K562 (cell line): ENCODE measurements at regions not wholly inside any gene's neighbourhood (a gene's known extent, or its start where the extent isn't known, plus 50 kb on each side); places are given as distances from the start of the nearest gene placed in this dataset.

ENCODE experiments used
- ATAC-seq: fragments of 200-7000 bp; cut with Tn5 transposase; 3 replicates; pipeline ENCODE4 v1.9.1; 2020; ENCODE audit warnings: moderate library complexity
- BruUV-seq: library from RNA; stranded (reverse); fragments of 400-500 nt; replicated peaks from 2 replicates; lab custom pipeline; 2021; lab: Mats Ljungman, UMichigan
- CTCF ChIA-PET: fragments of 300-600 bp; formaldehyde crosslinking; extraction: SDS; loops from one replicate; lab custom pipeline; 2021; ENCODE audit warnings: low intra/inter-chr PET ratio; lab: Yijun Ruan, JAX
- POLR2A ChIA-PET: fragments of 300-600, 350-650 bp; sonication (Branson Sonifier 250); formaldehyde crosslinking; extraction: SDS; loops from one replicate; lab custom pipeline; 2021; ENCODE audit warnings: antibody characterized with exemption, inconsistent platforms; lab: Yijun Ruan, JAX
- DNase-seq, 4 experiments: peaks; one replicate each; pipeline versions ENCODE4 v3.0.0 to v3.0.0-alpha.2; 2011 to 2018; ENCODE audit warnings: low spot score in 3 of 4, mixed read lengths in 3 of 4; ENCODE audit errors: extremely low read depth in 1 of 4
- FAIRE-seq: peaks from 2 replicates; lab custom pipeline; 2011; peaks lifted over from hg19 to GRCh38; lab: Jason Lieb, UNC
- H2AFZ ChIP-seq: 2 replicates; pipeline ENCODE4 v1.6.0; 2011; ENCODE audit warnings: low read depth, low read length, control low read depth, inconsistent platforms
- H3K27ac ChIP-seq: fragments of 200-600 bp; 3 replicates; pipeline ENCODE4 v1.8.0; 2011; ENCODE audit warnings: low read depth, mild to moderate bottlenecking, control low read depth, inconsistent platforms, low read length, moderate library complexity, mixed read lengths; ENCODE audit errors: extremely low read depth
- H3K27me3 ChIP-seq, 2 experiments: fragments of 300-600 bp in 1 of 2; 2 replicates in 1 of 2; 3 replicates in 1 of 2; pipeline versions ENCODE4 v1.6.0 to v1.8.0; 2011; ENCODE audit warnings: inconsistent platforms in 2 of 2, low read length in 2 of 2, mild to moderate bottlenecking in 1 of 2, mixed read lengths in 1 of 2, moderate library complexity in 1 of 2; ENCODE audit not compliant: control insufficient read depth in 2 of 2, insufficient read depth in 2 of 2
- H3K36me3 ChIP-seq: fragments of 300-600 bp; 3 replicates; pipeline ENCODE4 v1.8.0; 2011; ENCODE audit warnings: mild to moderate bottlenecking, low read length, inconsistent platforms; ENCODE audit not compliant: control insufficient read depth, insufficient read depth
- H3K4me1 ChIP-seq, 2 experiments: fragments of 200-600 bp in 1 of 2; replicated peaks in 1 of 2; 2 replicates in 1 of 2; 3 replicates in 1 of 2; pipeline versions ENCODE4 v1.5.1 to v1.8.0; 2011; ENCODE audit warnings: inconsistent platforms in 2 of 2, low read length in 2 of 2, mild to moderate bottlenecking in 1 of 2, mixed read lengths in 1 of 2, moderate library complexity in 1 of 2; ENCODE audit not compliant: control insufficient read depth in 2 of 2, insufficient read depth in 2 of 2
- H3K4me2 ChIP-seq: 2 replicates; pipeline ENCODE4 v1.6.1; 2011; ENCODE audit warnings: low read length, control low read depth, inconsistent platforms, mixed read lengths; ENCODE audit not compliant: insufficient read depth
- H3K4me3 ChIP-seq: fragments of 200-600 bp; sonication (generic), shearing (Covaris generic); 2 replicates; pipeline ENCODE4 v1.5.1; 2016; ENCODE audit warnings: control low read depth, inconsistent platforms
- H3K79me2 ChIP-seq: fragments of 200-600 bp; 3 replicates; pipeline ENCODE4 v1.8.0; 2011; ENCODE audit warnings: low read length, inconsistent platforms; ENCODE audit not compliant: control insufficient read depth, insufficient read depth
- H3K9ac ChIP-seq, 2 experiments: 2 replicates each; pipeline versions ENCODE4 v1.6.0 to v1.6.1; 2011; ENCODE audit warnings: low read depth in 2 of 2, low read length in 2 of 2, control low read depth in 1 of 2, inconsistent platforms in 1 of 2, mild to moderate bottlenecking in 1 of 2, mixed read lengths in 1 of 2; ENCODE audit not compliant: insufficient read depth in 1 of 2
- H3K9me1 ChIP-seq: one replicate; pipeline ENCODE4 v1.6.0; 2011; ENCODE audit warnings: inconsistent platforms, mild to moderate bottlenecking, low read length, moderate library complexity; ENCODE audit not compliant: control insufficient read depth, insufficient read depth
- H3K9me3 ChIP-seq: replicated peaks from 2 replicates; pipeline ENCODE4 v1.5.1; 2011; ENCODE audit warnings: low read depth, low read length, inconsistent platforms; ENCODE audit not compliant: control insufficient read depth, insufficient read depth
- H4K20me1 ChIP-seq: replicated peaks from 2 replicates; pipeline ENCODE4 v1.6.1; 2011; ENCODE audit warnings: low read length, inconsistent platforms, mixed read lengths; ENCODE audit not compliant: control insufficient read depth, insufficient read depth
- DACH1 ChIP-seq: fragments of 450-650 bp; IDR thresholded peaks from 2 replicates; pipeline ENCODE4 v1.6.1; 2018; ENCODE audit not compliant: partially characterized antibody
- HDAC8 ChIP-seq: fragments of 450-650 bp; IDR thresholded peaks from 2 replicates; pipeline ENCODE4 v1.6.1; 2016; ENCODE audit warnings: mild to moderate bottlenecking, missing genetic modification characterization, moderate library complexity, missing compliant biosample characterization
- ILK ChIP-seq: fragments of 450-650 bp; IDR thresholded peaks from 2 replicates; pipeline ENCODE4 v1.6.1; 2016; ENCODE audit warnings: missing genetic modification characterization, low read depth, mild to moderate bottlenecking, missing compliant biosample characterization, moderate library complexity, borderline replicate concordance
- MAZ ChIP-seq, 2 experiments: fragments of 450-650 bp in 1 of 2; sonication (generic) in 1 of 2; formaldehyde crosslinking; IDR thresholded peaks in 1 of 2; conservative IDR thresholded peaks in 1 of 2; 2 replicates each; pipeline versions ENCODE4 v1.4.0 to v1.5.0; 2020; ENCODE audit warnings: mild to moderate bottlenecking in 1 of 2, missing genetic modification reagents in 1 of 2
- MYBL2 ChIP-seq, 2 experiments: fragments of 450-650 bp in 1 of 2; sonication (generic) in 1 of 2; formaldehyde crosslinking in 1 of 2; IDR thresholded peaks; 2 replicates each; pipeline versions ENCODE4 v1.6.1 to v1.8.1; 2017 to 2022; ENCODE audit warnings: borderline replicate concordance in 1 of 2, inconsistent platforms in 1 of 2, low read depth in 1 of 2, mild to moderate bottlenecking in 1 of 2, missing genetic modification reagents in 1 of 2, moderate library complexity in 1 of 2
- POLR3A ChIP-seq: IDR thresholded peaks from 2 replicates; pipeline ENCODE4 v1.6.1; 2011; ENCODE audit warnings: borderline replicate concordance, mild to moderate bottlenecking, moderate library complexity; ENCODE audit not compliant: insufficient read length, insufficient read depth; ENCODE audit errors: extremely low read depth
- SOX6 ChIP-seq: fragments of 450-650 bp; IDR thresholded peaks from 2 replicates; pipeline ENCODE4 v1.6.1; 2014; ENCODE audit warnings: mild to moderate bottlenecking
- SRF ChIP-seq, 2 experiments: fragments of 250-450, 450-650 bp in 1 of 2; sonication (Bioruptor Pico) in 1 of 2; sonication (generic) in 1 of 2; formaldehyde crosslinking; IDR thresholded peaks; 2 replicates each; pipeline versions ENCODE4 v1.5.0 to v1.5.1; 2020 to 2022; ENCODE audit warnings: mild to moderate bottlenecking in 1 of 2, missing genetic modification reagents in 1 of 2
- ZNF316 ChIP-seq: fragments of 450-650 bp; IDR thresholded peaks from 2 replicates; pipeline ENCODE4 v1.6.1; 2016
- ZZZ3 ChIP-seq: fragments of 450-650 bp; IDR thresholded peaks from 2 replicates; pipeline ENCODE4 v1.6.1; 2016; ENCODE audit warnings: antibody characterized with exemption, mild to moderate bottlenecking, moderate library complexity
- WGBS: fragments of 100-300 bp; shearing (Covaris generic); methylation state at CpG from one replicate; pipeline ENCODE4 v1.1.6; 2016; ENCODE audit warnings: low coverage, mixed read lengths; ENCODE audit not compliant: insufficient coverage; ENCODE audit errors: missing lambda C conversion rate; 5-methylcytosine and 5-hydroxymethylcytosine counted together
- in situ Hi-C: fragments of 300-500 bp; cut with MboI; formaldehyde crosslinking; loops from 4 replicates; pipeline ENCODE4 v1.15.0; 2018; ENCODE audit warnings: inconsistent platforms, mixed read lengths
- intact Hi-C: fragments of 100-400 bp; cut with micrococcal nuclease; formaldehyde crosslinking; loops from 2 replicates; pipeline ENCODE4 v1.14.2; 2022
- TF ChIP-seq, protein P1 (sequence below): fragments of 150-350 bp; IDR thresholded peaks from 2 replicates; pipeline ENCODE4 v1.6.1; 2014; ENCODE audit warnings: low read depth, mild to moderate bottlenecking, low read length, borderline replicate concordance
- TF ChIP-seq, protein P2 (sequence below): fragments of 450-650 bp; formaldehyde crosslinking; IDR thresholded peaks from 2 replicates; pipeline ENCODE4 v1.4.0; 2020; ENCODE audit warnings: mild to moderate bottlenecking, moderate library complexity
- TF ChIP-seq, protein P3 (sequence below): fragments of 250-450 bp; sonication (Bioruptor Pico); IDR thresholded peaks from 2 replicates; pipeline ENCODE4 v1.8.0; 2021; ENCODE audit warnings: moderate library complexity, mild to moderate bottlenecking, inconsistent platforms
- TF ChIP-seq, protein P4 (sequence below), 2 experiments: fragments of 150-350 bp in 1 of 2; IDR thresholded peaks; 2 replicates each; pipeline ENCODE4 v1.6.1; 2012 to 2016; ENCODE audit warnings: low read depth in 2 of 2, low read length in 2 of 2, mild to moderate bottlenecking in 1 of 2, moderate library complexity in 1 of 2

DNA sequence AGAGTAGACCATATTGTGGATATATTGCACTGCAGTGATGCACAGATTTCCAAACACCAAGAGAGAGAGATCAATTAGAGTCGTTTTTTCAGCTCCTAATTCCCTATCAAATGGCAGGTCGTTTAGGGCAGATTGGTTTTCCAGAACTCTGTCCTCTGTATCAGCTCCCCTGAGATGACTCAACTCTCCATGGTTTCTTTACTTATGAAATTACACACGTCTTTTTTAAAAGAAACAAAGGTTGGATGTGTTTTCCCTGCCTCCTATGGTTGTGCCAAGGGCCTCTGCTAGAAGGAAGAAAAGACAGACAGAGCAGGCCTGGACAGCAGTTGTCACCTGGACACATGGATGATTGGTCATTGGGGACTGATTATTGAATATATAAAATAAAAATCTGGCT, 478.1 kb upstream of the NBEA start:
- Histone ChIP-seq H3K9me3 (no peaks in the 10 kb centered on the region), H4K20me1 (no peaks in the 10 kb centered on the region), H3K4me2 (no peak overlapping the region), H3K4me1 (no peaks in the 10 kb centered on the region), H3K4me3 (no peak overlapping the region), H3K79me2 (no peaks in the 10 kb centered on the region), H3K27ac (no peak overlapping the region), H3K36me3 (no peaks in the 10 kb centered on the region), H3K9ac (no peak overlapping the region), H2AFZ (no peak overlapping the region), H3K27me3 (no peaks in the 10 kb centered on the region), H3K9me1 (no peaks in the 10 kb centered on the region)
- in situ Hi-C loops, result no loop called here
- 0% methylated on average over 3 of the region's 3 CpGs for WGBS
- BruUV-seq, result no TSS peak
- ChIA-PET CTCF (no interaction called here), POLR2A (no interaction called here)
- DNase-seq (no peak), ATAC-seq (no peak), FAIRE-seq (no peak)
- intact Hi-C loops, result no loop called here
- TF ChIP-seq, protein P1, sequence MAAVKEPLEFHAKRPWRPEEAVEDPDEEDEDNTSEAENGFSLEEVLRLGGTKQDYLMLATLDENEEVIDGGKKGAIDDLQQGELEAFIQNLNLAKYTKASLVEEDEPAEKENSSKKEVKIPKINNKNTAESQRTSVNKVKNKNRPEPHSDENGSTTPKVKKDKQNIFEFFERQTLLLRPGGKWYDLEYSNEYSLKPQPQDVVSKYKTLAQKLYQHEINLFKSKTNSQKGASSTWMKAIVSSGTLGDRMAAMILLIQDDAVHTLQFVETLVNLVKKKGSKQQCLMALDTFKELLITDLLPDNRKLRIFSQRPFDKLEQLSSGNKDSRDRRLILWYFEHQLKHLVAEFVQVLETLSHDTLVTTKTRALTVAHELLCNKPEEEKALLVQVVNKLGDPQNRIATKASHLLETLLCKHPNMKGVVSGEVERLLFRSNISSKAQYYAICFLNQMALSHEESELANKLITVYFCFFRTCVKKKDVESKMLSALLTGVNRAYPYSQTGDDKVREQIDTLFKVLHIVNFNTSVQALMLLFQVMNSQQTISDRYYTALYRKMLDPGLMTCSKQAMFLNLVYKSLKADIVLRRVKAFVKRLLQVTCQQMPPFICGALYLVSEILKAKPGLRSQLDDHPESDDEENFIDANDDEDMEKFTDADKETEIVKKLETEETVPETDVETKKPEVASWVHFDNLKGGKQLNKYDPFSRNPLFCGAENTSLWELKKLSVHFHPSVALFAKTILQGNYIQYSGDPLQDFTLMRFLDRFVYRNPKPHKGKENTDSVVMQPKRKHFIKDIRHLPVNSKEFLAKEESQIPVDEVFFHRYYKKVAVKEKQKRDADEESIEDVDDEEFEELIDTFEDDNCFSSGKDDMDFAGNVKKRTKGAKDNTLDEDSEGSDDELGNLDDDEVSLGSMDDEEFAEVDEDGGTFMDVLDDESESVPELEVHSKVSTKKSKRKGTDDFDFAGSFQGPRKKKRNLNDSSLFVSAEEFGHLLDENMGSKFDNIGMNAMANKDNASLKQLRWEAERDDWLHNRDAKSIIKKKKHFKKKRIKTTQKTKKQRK, result no peak
- no peak for TF ChIP-seq MYBL2 (IDR thresholded peaks at IDR 0.05; ENCODE audit: low read depth)
- no peak for TF ChIP-seq MYBL2 (CRISPR knock-in tag; IDR thresholded peaks at IDR 0.05; ENCODE audit: borderline replicate concordance)
- TF ChIP-seq DACH1, result no peak
- no peak for TF ChIP-seq SRF (CRISPR knock-in tag; IDR thresholded peaks at IDR 0.05)
- no peak for TF ChIP-seq ILK (tag)
- TF ChIP-seq, protein P2, sequence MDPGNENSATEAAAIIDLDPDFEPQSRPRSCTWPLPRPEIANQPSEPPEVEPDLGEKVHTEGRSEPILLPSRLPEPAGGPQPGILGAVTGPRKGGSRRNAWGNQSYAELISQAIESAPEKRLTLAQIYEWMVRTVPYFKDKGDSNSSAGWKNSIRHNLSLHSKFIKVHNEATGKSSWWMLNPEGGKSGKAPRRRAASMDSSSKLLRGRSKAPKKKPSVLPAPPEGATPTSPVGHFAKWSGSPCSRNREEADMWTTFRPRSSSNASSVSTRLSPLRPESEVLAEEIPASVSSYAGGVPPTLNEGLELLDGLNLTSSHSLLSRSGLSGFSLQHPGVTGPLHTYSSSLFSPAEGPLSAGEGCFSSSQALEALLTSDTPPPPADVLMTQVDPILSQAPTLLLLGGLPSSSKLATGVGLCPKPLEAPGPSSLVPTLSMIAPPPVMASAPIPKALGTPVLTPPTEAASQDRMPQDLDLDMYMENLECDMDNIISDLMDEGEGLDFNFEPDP, result no peak
- TF ChIP-seq, protein P3, sequence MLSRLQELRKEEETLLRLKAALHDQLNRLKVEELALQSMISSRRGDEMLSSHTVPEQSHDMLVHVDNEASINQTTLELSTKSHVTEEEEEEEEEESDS (CRISPR knock-in tag), result no peak
- TF ChIP-seq ZNF316, result no peak
- TF ChIP-seq, protein P4, sequence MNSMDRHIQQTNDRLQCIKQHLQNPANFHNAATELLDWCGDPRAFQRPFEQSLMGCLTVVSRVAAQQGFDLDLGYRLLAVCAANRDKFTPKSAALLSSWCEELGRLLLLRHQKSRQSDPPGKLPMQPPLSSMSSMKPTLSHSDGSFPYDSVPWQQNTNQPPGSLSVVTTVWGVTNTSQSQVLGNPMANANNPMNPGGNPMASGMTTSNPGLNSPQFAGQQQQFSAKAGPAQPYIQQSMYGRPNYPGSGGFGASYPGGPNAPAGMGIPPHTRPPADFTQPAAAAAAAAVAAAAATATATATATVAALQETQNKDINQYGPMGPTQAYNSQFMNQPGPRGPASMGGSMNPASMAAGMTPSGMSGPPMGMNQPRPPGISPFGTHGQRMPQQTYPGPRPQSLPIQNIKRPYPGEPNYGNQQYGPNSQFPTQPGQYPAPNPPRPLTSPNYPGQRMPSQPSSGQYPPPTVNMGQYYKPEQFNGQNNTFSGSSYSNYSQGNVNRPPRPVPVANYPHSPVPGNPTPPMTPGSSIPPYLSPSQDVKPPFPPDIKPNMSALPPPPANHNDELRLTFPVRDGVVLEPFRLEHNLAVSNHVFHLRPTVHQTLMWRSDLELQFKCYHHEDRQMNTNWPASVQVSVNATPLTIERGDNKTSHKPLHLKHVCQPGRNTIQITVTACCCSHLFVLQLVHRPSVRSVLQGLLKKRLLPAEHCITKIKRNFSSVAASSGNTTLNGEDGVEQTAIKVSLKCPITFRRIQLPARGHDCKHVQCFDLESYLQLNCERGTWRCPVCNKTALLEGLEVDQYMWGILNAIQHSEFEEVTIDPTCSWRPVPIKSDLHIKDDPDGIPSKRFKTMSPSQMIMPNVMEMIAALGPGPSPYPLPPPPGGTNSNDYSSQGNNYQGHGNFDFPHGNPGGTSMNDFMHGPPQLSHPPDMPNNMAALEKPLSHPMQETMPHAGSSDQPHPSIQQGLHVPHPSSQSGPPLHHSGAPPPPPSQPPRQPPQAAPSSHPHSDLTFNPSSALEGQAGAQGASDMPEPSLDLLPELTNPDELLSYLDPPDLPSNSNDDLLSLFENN (IDR thresholded peaks at IDR 0.05; ENCODE audit: low read depth in 2 of 2, low read length in 2 of 2), result no peak
- no peak for TF ChIP-seq SOX6
- TF ChIP-seq HDAC8 (tag), result no peak
- TF ChIP-seq MAZ (CRISPR knock-in tag; conservative IDR thresholded peaks at IDR 0.05 in 1 of 2, IDR thresholded peaks at IDR 0.05 in 1 of 2), result no peak
- no peak for TF ChIP-seq POLR3A
- no peak for TF ChIP-seq ZZZ3
